NCI-H2196 treated with DMSO at 0.1 percent for 48 hours (cell line): ENCODE measurements at regions not wholly inside any gene's neighbourhood (a gene's known extent, or its start where the extent isn't known, plus 50 kb on each side); places are given as distances from the start of the nearest gene placed in this dataset.

Experiments
- DNase-seq: peaks from one replicate; lab custom pipeline; 2025; ENCODE audit not compliant: unreplicated experiment; lab: John Stamatoyannopoulos, UW

- DNase-seq, result no peak
Observed at GRCh38 chr15:36239509-36239908, 339.9 kb upstream of the CDIN1 start.

GRCh38 chr15:36251450-36251849 is 328.0 kb upstream of the CDIN1 start:
- DNase-seq, result no peak

GRCh38 chr15:36252146-36252711 is 327.2 kb upstream of the CDIN1 start:
- DNase-seq, result no peak

GRCh38 chr15:36254426-36254825 is 325.0 kb upstream of the CDIN1 start:
- DNase-seq, result no peak

GRCh38 chr15:36256404-36256807 is 323.0 kb upstream of the CDIN1 start:
- no peak for DNase-seq

- DNase-seq, result no peak
Observed at GRCh38 chr15:36263666-36264065, 315.8 kb upstream of the CDIN1 start.

GRCh38 chr15:36265422-36265821 is 314.0 kb upstream of the CDIN1 start:
- DNase-seq, result no peak

- no peak for DNase-seq
Observed at GRCh38 chr15:36271048-36271447, 308.4 kb upstream of the CDIN1 start.

- DNase-seq, result no peak
Observed at GRCh38 chr15:36275656-36276055, 303.8 kb upstream of the CDIN1 start.

GRCh38 chr15:36278219-36278618 is 301.2 kb upstream of the CDIN1 start:
- no peak for DNase-seq

- no peak for DNase-seq
Observed at GRCh38 chr15:36282821-36283220, 296.6 kb upstream of the CDIN1 start.

GRCh38 chr15:36284911-36285310 is 294.5 kb upstream of the CDIN1 start:
- no peak for DNase-seq

GRCh38 chr15:36291501-36291900 is 287.9 kb upstream of the CDIN1 start:
- no peak for DNase-seq

GRCh38 chr15:36294359-36294758 is 285.1 kb upstream of the CDIN1 start:
- no peak for DNase-seq

- DNase-seq, result no peak
Observed at GRCh38 chr15:36301947-36302346, 277.5 kb upstream of the CDIN1 start.

- no peak for DNase-seq
Observed at GRCh38 chr15:36313021-36313420, 266.4 kb upstream of the CDIN1 start.

- no peak for DNase-seq
Observed at GRCh38 chr15:36313736-36314280, 265.6 kb upstream of the CDIN1 start.

GRCh38 chr15:36315649-36316048 is 263.8 kb upstream of the CDIN1 start:
- no peak for DNase-seq

GRCh38 chr15:36323615-36324014 is 255.8 kb upstream of the CDIN1 start:
- DNase-seq, result no peak

GRCh38 chr15:36325206-36325605 is 254.2 kb upstream of the CDIN1 start:
- DNase-seq, result no peak

- no peak for DNase-seq
Observed at GRCh38 chr15:36329592-36329991, 249.8 kb upstream of the CDIN1 start.

GRCh38 chr15:36330598-36330997 is 248.8 kb upstream of the CDIN1 start:
- no peak for DNase-seq

- DNase-seq, result no peak
Observed at GRCh38 chr15:36331531-36332275, 247.7 kb upstream of the CDIN1 start.
